ENCODE measurements at regions not wholly inside any gene's neighbourhood (a gene's known extent, or its start where the extent isn't known, plus 50 kb on each side); places are given as distances from the start of the nearest gene placed in this dataset.

DNA sequence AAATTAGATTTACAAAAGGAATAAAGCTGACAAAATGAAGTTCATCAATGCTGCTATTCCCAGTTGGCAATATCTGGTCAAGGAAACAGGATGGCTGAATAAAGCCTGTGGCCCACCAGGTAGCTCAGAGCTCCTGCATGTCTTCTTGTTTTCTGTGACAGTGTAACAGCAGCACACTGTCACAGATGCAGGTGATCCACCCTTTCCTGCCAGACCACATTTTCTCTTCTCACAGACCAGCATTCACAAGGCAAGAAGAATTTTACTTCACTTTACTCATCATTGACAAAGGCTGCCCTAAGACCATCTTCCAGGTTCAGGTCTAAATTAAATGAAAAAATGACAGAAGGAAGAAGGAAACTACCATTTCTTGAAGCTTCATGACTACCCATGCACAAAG lies 166.2 kb upstream of the MEIS1 start:
- H3K36me3 ChIP-seq (ENCODE audit: low read length), result no peaks in the 10 kb centered on the region
- no peak overlapping the region for H2AFZ ChIP-seq (ENCODE audit: low read depth, low read length, severe bottlenecking)
- TF ChIP-seq EZH2phosphoT487 (conservative IDR thresholded peaks at IDR 0.05; ENCODE audit: low read length), result no peak
- TF ChIP-seq, protein P1, sequence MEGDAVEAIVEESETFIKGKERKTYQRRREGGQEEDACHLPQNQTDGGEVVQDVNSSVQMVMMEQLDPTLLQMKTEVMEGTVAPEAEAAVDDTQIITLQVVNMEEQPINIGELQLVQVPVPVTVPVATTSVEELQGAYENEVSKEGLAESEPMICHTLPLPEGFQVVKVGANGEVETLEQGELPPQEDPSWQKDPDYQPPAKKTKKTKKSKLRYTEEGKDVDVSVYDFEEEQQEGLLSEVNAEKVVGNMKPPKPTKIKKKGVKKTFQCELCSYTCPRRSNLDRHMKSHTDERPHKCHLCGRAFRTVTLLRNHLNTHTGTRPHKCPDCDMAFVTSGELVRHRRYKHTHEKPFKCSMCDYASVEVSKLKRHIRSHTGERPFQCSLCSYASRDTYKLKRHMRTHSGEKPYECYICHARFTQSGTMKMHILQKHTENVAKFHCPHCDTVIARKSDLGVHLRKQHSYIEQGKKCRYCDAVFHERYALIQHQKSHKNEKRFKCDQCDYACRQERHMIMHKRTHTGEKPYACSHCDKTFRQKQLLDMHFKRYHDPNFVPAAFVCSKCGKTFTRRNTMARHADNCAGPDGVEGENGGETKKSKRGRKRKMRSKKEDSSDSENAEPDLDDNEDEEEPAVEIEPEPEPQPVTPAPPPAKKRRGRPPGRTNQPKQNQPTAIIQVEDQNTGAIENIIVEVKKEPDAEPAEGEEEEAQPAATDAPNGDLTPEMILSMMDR (IDR thresholded peaks at IDR 0.05; ENCODE audit: insufficient read depth, low read length, poor library complexity, severe bottlenecking), result no peak
- H3K4me3 ChIP-seq (ENCODE audit: insufficient read depth, low read length, poor library complexity, severe bottlenecking), result no peak overlapping the region
- no peaks in the 10 kb centered on the region for H3K9me3 ChIP-seq (ENCODE audit: insufficient read depth, low read length)
- H3K9ac ChIP-seq (ENCODE audit: low read length), result no peak overlapping the region
- no peaks in the 10 kb centered on the region for H3K79me2 ChIP-seq (ENCODE audit: insufficient read depth, low read length)
- H4K20me1 ChIP-seq (ENCODE audit: low read depth, low read length), result no peaks in the 10 kb centered on the region
- H3F3A ChIP-seq (ENCODE audit: insufficient read depth), result no peaks in the 10 kb centered on the region
- no peaks in the 10 kb centered on the region for H3K9me2 ChIP-seq (replicated peaks; ENCODE audit: insufficient read depth, low read length)
- no peak overlapping the region for H3K4me2 ChIP-seq (ENCODE audit: low read depth, low read length, poor library complexity, severe bottlenecking)
- H3K27me3 ChIP-seq (ENCODE audit: low read length), result no peaks in the 10 kb centered on the region
- no peak overlapping the region for H3K27ac ChIP-seq (ENCODE audit: low read depth, low read length)

DNA sequence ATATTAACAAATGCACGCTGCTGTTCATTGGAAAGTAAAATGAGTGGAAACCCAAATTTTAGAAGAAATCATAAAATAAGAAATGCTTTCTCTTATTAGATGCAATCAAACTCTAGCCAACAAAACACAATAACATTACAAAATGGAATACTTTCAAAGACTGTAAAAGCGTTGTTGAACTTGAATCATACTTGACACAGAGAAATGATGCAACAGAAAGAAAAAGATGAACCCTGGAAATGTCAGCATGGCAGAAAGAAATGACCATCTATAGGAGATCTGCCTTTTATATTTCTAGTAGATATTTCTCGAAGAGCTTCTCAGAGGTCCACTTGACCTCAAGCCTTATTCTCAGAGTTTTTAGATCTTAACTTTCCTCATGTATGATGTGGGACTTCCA lies 170.6 kb upstream of the MEIS1 start:
- no peaks in the 10 kb centered on the region for H3K9me3 ChIP-seq (ENCODE audit: insufficient read depth, low read length)
- no peak overlapping the region for H3K4me3 ChIP-seq (ENCODE audit: insufficient read depth, low read length, poor library complexity, severe bottlenecking)
- no peaks in the 10 kb centered on the region for H3F3A ChIP-seq (ENCODE audit: insufficient read depth)
- no peaks in the 10 kb centered on the region for H3K79me2 ChIP-seq (ENCODE audit: insufficient read depth, low read length)
- no peak overlapping the region for H3K27ac ChIP-seq (ENCODE audit: low read depth, low read length)
- H4K20me1 ChIP-seq (ENCODE audit: low read depth, low read length), result no peaks in the 10 kb centered on the region
- no peaks in the 10 kb centered on the region for H3K36me3 ChIP-seq (ENCODE audit: low read length)
- H3K4me2 ChIP-seq (ENCODE audit: low read depth, low read length, poor library complexity, severe bottlenecking), result no peak overlapping the region
- H3K9ac ChIP-seq (ENCODE audit: low read length), result no peak overlapping the region
- TF ChIP-seq, protein P1 (IDR thresholded peaks at IDR 0.05; ENCODE audit: insufficient read depth, low read length, poor library complexity, severe bottlenecking), result no peak
- TF ChIP-seq EZH2phosphoT487 (conservative IDR thresholded peaks at IDR 0.05; ENCODE audit: low read length), result no peak
- H3K9me2 ChIP-seq (replicated peaks; ENCODE audit: insufficient read depth, low read length), result no peaks in the 10 kb centered on the region
- no peak overlapping the region for H2AFZ ChIP-seq (ENCODE audit: low read depth, low read length, severe bottlenecking)
- no peaks in the 10 kb centered on the region for H3K27me3 ChIP-seq (ENCODE audit: low read length)

DNA sequence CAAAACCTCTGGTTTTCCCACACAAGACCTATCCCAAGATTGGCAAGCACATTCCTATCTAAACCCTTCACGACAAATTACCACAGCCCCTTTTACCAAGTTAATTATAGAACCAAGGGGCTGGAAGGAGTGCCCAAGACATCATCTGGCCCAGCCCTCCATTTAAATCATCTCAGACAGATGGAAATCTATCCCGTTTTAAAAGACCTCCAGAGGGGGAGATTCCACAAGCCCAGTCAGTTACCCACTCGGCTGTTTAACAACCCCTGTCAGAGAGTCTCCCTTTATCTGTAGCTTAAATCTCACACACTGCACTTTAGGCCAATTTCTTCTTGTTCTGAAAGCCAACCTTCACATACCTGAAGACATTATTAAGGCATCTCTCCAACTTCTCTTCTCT lies 179.1 kb upstream of the MEIS1 start:
- TF ChIP-seq, protein P1 (IDR thresholded peaks at IDR 0.05; ENCODE audit: insufficient read depth, low read length, poor library complexity, severe bottlenecking), result no peak
- TF ChIP-seq EZH2phosphoT487 (conservative IDR thresholded peaks at IDR 0.05; ENCODE audit: low read length), result no peak
- Histone ChIP-seq H3K9me2 (replicated peaks; ENCODE audit: insufficient read depth, low read length) (no peaks in the 10 kb centered on the region), H3K79me2 (ENCODE audit: insufficient read depth, low read length) (no peaks in the 10 kb centered on the region), H4K20me1 (ENCODE audit: low read depth, low read length) (no peaks in the 10 kb centered on the region), H3K9ac (ENCODE audit: low read length) (no peak overlapping the region), H2AFZ (ENCODE audit: low read depth, low read length, severe bottlenecking) (no peak overlapping the region), H3K4me2 (ENCODE audit: low read depth, low read length, poor library complexity, severe bottlenecking) (no peak overlapping the region), H3K27ac (ENCODE audit: low read depth, low read length) (no peak overlapping the region), H3K36me3 (ENCODE audit: low read length) (no peaks in the 10 kb centered on the region), H3K27me3 (ENCODE audit: low read length) (no peaks in the 10 kb centered on the region), H3K9me3 (ENCODE audit: insufficient read depth, low read length) (no peaks in the 10 kb centered on the region), H3K4me3 (ENCODE audit: insufficient read depth, low read length, poor library complexity, severe bottlenecking) (no peak overlapping the region), H3F3A (ENCODE audit: insufficient read depth) (no peaks in the 10 kb centered on the region)

DNA sequence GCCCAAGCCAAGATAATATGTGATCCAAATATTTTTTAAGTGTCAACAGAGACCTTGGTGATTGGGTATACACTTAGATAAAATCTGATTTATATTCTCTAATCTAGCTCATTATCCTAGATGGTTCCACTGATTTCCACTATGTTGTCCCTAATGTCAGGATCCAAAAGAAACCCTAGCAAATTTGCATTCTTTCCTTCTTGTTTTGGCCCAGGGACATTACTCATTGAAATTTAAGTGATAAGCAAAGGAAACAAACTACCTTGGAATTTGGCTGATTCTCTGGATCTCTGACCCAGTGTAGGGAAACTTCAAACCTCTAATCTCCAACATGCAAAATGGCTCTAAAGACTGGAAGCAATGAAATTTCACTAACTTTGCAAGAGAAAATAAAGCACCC lies 179.8 kb upstream of the MEIS1 start:
- Histone ChIP-seq H3K9me2 (replicated peaks; ENCODE audit: insufficient read depth, low read length) (no peaks in the 10 kb centered on the region), H3K9ac (ENCODE audit: low read length) (no peak overlapping the region), H3K4me3 (ENCODE audit: insufficient read depth, low read length, poor library complexity, severe bottlenecking) (no peak overlapping the region), H3K27me3 (ENCODE audit: low read length) (no peaks in the 10 kb centered on the region), H3F3A (ENCODE audit: insufficient read depth) (no peaks in the 10 kb centered on the region), H3K36me3 (ENCODE audit: low read length) (no peaks in the 10 kb centered on the region), H4K20me1 (ENCODE audit: low read depth, low read length) (no peaks in the 10 kb centered on the region), H3K27ac (ENCODE audit: low read depth, low read length) (no peak overlapping the region), H2AFZ (ENCODE audit: low read depth, low read length, severe bottlenecking) (no peak overlapping the region), H3K9me3 (ENCODE audit: insufficient read depth, low read length) (no peaks in the 10 kb centered on the region), H3K4me2 (ENCODE audit: low read depth, low read length, poor library complexity, severe bottlenecking) (no peak overlapping the region), H3K79me2 (ENCODE audit: insufficient read depth, low read length) (no peaks in the 10 kb centered on the region)
- TF ChIP-seq EZH2phosphoT487 (conservative IDR thresholded peaks at IDR 0.05; ENCODE audit: low read length), result no peak
- TF ChIP-seq, protein P1 (IDR thresholded peaks at IDR 0.05; ENCODE audit: insufficient read depth, low read length, poor library complexity, severe bottlenecking), result no peak
